Gastroesophageal sphincter (tissue), 4 donors: ENCODE measurements at regions not wholly inside any gene's neighbourhood (a gene's known extent, or its start where the extent isn't known, plus 50 kb on each side); places are given as distances from the start of the nearest gene placed in this dataset.

Experiments used
- ATAC-seq: fragments of 150-250 bp; one replicate; pipeline ENCODE4 v1.9.1; 2016; ENCODE audit warnings: mild to moderate bottlenecking, moderate library complexity
- H3K27ac ChIP-seq, 4 donors: fragments of 200-600 bp; sonication (generic) in 3 of 4; 1 replicate in 3 of 4; 2 replicates in 1 of 4; pipeline ENCODE4 v1.5.1; 2016 to 2019
- H3K27me3 ChIP-seq: fragments of 200-600 bp; sonication (generic); one replicate; pipeline ENCODE4 v1.5.1; 2019
- H3K36me3 ChIP-seq, 2 donors: fragments of 200-600 bp; sonication (generic); one replicate each; pipeline ENCODE4 v1.5.1; 2019; ENCODE audit warnings: control low read depth in 1 of 2
- H3K4me1 ChIP-seq, 3 donors: fragments of 200-600 bp; sonication (generic); 1 replicate in 2 of 3; 2 replicates in 1 of 3; pipeline ENCODE4 v1.5.1; 2016 to 2019; ENCODE audit warnings: control low read depth in 2 of 3
- H3K4me3 ChIP-seq, 2 donors: fragments of 200-600 bp; sonication (generic); one replicate each; pipeline ENCODE4 v1.5.1; 2019; ENCODE audit warnings: mild to moderate bottlenecking in 1 of 2, moderate library complexity in 1 of 2
- H3K9me3 ChIP-seq, 3 donors: fragments of 200-600 bp; sonication (generic); one replicate each; pipeline ENCODE4 v1.5.1; 2017 to 2019; ENCODE audit warnings: control low read depth in 2 of 3
- EP300 ChIP-seq: sonication (generic); formaldehyde crosslinking; IDR thresholded peaks from one replicate; pipeline ENCODE4 v1.6.1; 2017; ENCODE audit warnings: antibody characterized with exemption, mild to moderate bottlenecking
- POLR2A ChIP-seq, 2 donors: fragments of 450-650 bp; IDR thresholded peaks; one replicate each; pipeline ENCODE4 v1.6.1; 2017; ENCODE audit warnings: antibody characterized with exemption in 2 of 2, mild to moderate bottlenecking in 2 of 2, moderate library complexity in 1 of 2
- POLR2AphosphoS5 ChIP-seq: sonication (generic); formaldehyde crosslinking; IDR thresholded peaks from one replicate; pipeline ENCODE4 v1.6.1; 2017; ENCODE audit warnings: antibody characterized with exemption
- WGBS, 2 donors: methylation state at CpG; one replicate each; pipeline ENCODE4 v1.1.5; 2018; ENCODE audit warnings: low coverage in 1 of 2; 5-methylcytosine and 5-hydroxymethylcytosine counted together
- TF ChIP-seq, protein P1 (sequence below), 4 experiments: fragments of 200-600 bp in 2 of 4; fragments of 450-650 bp in 2 of 4; sonication (generic) in 1 of 4; IDR thresholded peaks; one replicate each; pipeline ENCODE4 v1.5.1; 2017 to 2019; ENCODE audit warnings: antibody characterized with exemption in 4 of 4, mild to moderate bottlenecking in 2 of 4, moderate library complexity in 2 of 4

DNA sequence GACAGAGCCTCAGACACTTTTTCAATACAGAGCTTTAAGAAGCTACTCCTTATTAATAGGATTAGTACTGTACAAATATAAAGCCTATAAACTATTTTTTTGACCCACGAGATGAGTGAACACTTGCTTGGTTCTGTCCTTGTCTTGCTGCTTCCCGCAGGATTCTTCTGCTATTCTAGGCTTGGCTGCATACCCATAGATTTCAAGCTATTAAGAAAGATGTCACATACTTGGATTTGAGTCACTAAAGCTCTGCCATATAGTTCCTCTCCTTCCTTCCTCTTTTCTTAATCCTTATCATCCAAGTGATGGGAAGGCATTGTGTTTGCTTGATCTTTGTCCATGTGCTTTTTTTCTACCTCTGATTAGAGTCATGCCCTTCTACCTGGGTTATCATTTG lies 361.2 kb upstream of the TRPC7 start:
- Histone ChIP-seq H3K27ac (no peak overlapping the region), H3K4me1 (no peaks in the 10 kb centered on the region), H3K4me3 (no peak overlapping the region), H3K9me3 (no peaks in the 10 kb centered on the region), H3K27me3 (no peaks in the 10 kb centered on the region), H3K36me3 (no peaks in the 10 kb centered on the region)
- TF ChIP-seq POLR2A (IDR thresholded peaks at IDR 0.05): no peak
- TF ChIP-seq, protein P1, sequence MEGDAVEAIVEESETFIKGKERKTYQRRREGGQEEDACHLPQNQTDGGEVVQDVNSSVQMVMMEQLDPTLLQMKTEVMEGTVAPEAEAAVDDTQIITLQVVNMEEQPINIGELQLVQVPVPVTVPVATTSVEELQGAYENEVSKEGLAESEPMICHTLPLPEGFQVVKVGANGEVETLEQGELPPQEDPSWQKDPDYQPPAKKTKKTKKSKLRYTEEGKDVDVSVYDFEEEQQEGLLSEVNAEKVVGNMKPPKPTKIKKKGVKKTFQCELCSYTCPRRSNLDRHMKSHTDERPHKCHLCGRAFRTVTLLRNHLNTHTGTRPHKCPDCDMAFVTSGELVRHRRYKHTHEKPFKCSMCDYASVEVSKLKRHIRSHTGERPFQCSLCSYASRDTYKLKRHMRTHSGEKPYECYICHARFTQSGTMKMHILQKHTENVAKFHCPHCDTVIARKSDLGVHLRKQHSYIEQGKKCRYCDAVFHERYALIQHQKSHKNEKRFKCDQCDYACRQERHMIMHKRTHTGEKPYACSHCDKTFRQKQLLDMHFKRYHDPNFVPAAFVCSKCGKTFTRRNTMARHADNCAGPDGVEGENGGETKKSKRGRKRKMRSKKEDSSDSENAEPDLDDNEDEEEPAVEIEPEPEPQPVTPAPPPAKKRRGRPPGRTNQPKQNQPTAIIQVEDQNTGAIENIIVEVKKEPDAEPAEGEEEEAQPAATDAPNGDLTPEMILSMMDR (IDR thresholded peaks at IDR 0.05): no peak
- no peak for TF ChIP-seq POLR2AphosphoS5
- no peak for TF ChIP-seq EP300
- WGBS, 2 donors: 51% methylated on average over 2 of the region's 2 CpGs; no CpG with 5 or more reads in 1 of the 2 donors
- ATAC-seq: no peak

DNA sequence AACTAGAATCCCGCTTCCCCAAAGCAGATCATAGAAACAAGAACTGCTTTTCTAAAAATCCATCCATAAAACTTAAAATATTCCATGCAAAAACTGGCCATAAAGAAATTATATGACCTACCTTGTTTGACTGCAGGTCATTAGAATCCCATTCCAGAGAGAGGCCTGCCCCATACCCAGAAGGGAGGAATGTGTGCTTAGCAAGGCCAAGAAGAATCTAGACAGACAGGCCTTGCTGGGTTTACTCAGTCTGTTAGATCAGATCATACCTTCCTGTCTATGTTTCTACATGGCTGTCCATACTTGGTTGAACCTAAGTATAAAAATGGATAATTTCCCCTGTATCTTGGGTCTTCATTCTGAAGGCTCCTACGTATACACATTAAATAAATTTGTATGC lies 358.8 kb upstream of the TRPC7 start:
- Histone ChIP-seq H3K27ac (no peak overlapping the region), H3K36me3 (no peaks in the 10 kb centered on the region), H3K27me3 (no peaks in the 10 kb centered on the region), H3K4me1 (no peaks in the 10 kb centered on the region), H3K4me3 (no peak overlapping the region), H3K9me3 (no peaks in the 10 kb centered on the region)
- no peak for ATAC-seq
- WGBS, 2 donors: 87 to 90% methylated on average over 2 of the region's 2 CpGs
- TF ChIP-seq, protein P1 (IDR thresholded peaks at IDR 0.05): no peak
- TF ChIP-seq POLR2A (IDR thresholded peaks at IDR 0.05): no peak
- no peak for TF ChIP-seq POLR2AphosphoS5
- TF ChIP-seq EP300: no peak

DNA sequence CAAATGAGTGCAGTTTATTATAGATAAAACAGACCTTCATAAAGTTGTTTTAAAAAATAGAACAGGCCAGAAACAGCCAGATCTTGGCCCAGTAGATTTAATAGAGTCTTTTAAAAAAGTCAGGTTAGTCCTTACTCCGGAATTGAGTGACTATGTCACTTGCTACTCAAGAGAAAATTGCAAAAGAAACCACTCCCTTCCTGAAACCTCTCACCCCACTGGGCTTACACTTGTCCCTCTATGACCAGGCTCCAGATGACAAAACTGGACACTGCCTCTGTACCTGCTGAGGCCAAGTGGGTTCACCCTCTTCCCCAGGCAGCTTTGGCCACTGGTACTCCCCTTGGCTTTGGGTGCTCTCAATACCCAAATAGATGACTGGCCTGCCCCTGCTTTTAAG lies 357.2 kb upstream of the TRPC7 start:
- WGBS, 2 donors: 94 to 100% methylated on average over 1 of the region's 1 CpG
- H3K4me3 ChIP-seq: no peak overlapping the region
- no peaks in the 10 kb centered on the region for H3K27me3 ChIP-seq
- TF ChIP-seq EP300 (no peak), POLR2A (IDR thresholded peaks at IDR 0.05) (no peak), POLR2AphosphoS5 (no peak)
- TF ChIP-seq, protein P1 (IDR thresholded peaks at IDR 0.05): no peak
- H3K9me3 ChIP-seq: no peaks in the 10 kb centered on the region
- H3K4me1 ChIP-seq: no peaks in the 10 kb centered on the region
- H3K27ac ChIP-seq: no peak overlapping the region
- H3K36me3 ChIP-seq: no peaks in the 10 kb centered on the region
- no peak for ATAC-seq

- no peak for ATAC-seq
- no peak for TF ChIP-seq POLR2AphosphoS5
- no peak for TF ChIP-seq EP300
- no peak for TF ChIP-seq POLR2A (IDR thresholded peaks at IDR 0.05)
- TF ChIP-seq, protein P1 (IDR thresholded peaks at IDR 0.05): no peak
- Histone ChIP-seq H3K27me3 (no peaks in the 10 kb centered on the region), H3K36me3 (no peaks in the 10 kb centered on the region), H3K27ac (no peak overlapping the region), H3K4me1 (no peaks in the 10 kb centered on the region), H3K4me3 (no peak overlapping the region), H3K9me3 (no peaks in the 10 kb centered on the region)
- WGBS, 2 donors: 63 to 84% methylated on average over 3 to 4 of the region's 4 CpGs
Measured at GRCh38 chr5:136722086-136722485, 356.7 kb upstream of the TRPC7 start.

GRCh38 chr5:136720674-136721073 lies 355.3 kb upstream of the TRPC7 start:
- no peak for ATAC-seq
- no peak overlapping the region for H3K27ac ChIP-seq
- TF ChIP-seq POLR2AphosphoS5: no peak
- TF ChIP-seq, protein P1 (IDR thresholded peaks at IDR 0.05): no peak
- TF ChIP-seq POLR2A (IDR thresholded peaks at IDR 0.05): no peak
- TF ChIP-seq EP300: no peak
- no peaks in the 10 kb centered on the region for H3K9me3 ChIP-seq
- H3K27me3 ChIP-seq: no peaks in the 10 kb centered on the region
- H3K4me1 ChIP-seq: no peaks in the 10 kb centered on the region
- H3K36me3 ChIP-seq: no peaks in the 10 kb centered on the region
- 25 to 68% methylated on average over 1 to 2 of the region's 2 CpGs for WGBS, 2 donors
- no peak overlapping the region for H3K4me3 ChIP-seq
